ENCODE measurements at regions not wholly inside any gene's neighbourhood (a gene's known extent, or its start where the extent isn't known, plus 50 kb on each side); places are given as distances from the start of the nearest gene placed in this dataset.

DNA sequence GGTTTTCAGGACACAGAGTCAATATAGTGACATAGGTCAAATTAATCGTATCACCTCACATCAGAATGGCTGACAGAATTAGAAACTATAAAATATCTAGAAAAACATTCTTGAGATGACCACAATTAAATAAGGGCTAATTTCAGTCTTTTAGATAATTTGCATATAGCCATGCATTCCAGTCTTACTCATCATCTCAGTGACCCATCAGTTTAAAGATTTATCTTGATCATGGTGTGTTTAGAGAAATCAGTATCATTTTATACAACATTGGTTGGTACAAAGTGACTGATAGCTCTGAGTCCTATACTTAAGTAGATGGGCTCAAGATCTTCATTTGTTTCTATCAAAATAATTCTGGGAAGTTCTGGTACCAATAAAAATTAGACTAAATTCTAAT lies 262.3 kb upstream of the SNX7 start:
- ATAC-seq (no peak), DNase-seq (no peak)
- WGBS, 2 donors: 82 to 86% methylated on average over 1 of the region's 1 CpG
- Histone ChIP-seq H3K4me1 (no peaks in the 10 kb centered on the region), H3K4me3 (no peak overlapping the region), H3K36me3 (replicated peaks in 1 of 2; ENCODE audit: insufficient read depth in 1 of 2, low read depth in 2 of 2) (no peaks in the 10 kb centered on the region), H3K9me3 (no peaks in the 10 kb centered on the region), H3K27me3 (no peaks in the 10 kb centered on the region), H3K27ac (no peak overlapping the region)
- no peak for TF ChIP-seq POLR2A (IDR thresholded peaks at IDR 0.05)
- TF ChIP-seq, protein P1, sequence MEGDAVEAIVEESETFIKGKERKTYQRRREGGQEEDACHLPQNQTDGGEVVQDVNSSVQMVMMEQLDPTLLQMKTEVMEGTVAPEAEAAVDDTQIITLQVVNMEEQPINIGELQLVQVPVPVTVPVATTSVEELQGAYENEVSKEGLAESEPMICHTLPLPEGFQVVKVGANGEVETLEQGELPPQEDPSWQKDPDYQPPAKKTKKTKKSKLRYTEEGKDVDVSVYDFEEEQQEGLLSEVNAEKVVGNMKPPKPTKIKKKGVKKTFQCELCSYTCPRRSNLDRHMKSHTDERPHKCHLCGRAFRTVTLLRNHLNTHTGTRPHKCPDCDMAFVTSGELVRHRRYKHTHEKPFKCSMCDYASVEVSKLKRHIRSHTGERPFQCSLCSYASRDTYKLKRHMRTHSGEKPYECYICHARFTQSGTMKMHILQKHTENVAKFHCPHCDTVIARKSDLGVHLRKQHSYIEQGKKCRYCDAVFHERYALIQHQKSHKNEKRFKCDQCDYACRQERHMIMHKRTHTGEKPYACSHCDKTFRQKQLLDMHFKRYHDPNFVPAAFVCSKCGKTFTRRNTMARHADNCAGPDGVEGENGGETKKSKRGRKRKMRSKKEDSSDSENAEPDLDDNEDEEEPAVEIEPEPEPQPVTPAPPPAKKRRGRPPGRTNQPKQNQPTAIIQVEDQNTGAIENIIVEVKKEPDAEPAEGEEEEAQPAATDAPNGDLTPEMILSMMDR (IDR thresholded peaks at IDR 0.05): no peak
- intact Hi-C loops (cut with DNase I): no loop called here

DNA sequence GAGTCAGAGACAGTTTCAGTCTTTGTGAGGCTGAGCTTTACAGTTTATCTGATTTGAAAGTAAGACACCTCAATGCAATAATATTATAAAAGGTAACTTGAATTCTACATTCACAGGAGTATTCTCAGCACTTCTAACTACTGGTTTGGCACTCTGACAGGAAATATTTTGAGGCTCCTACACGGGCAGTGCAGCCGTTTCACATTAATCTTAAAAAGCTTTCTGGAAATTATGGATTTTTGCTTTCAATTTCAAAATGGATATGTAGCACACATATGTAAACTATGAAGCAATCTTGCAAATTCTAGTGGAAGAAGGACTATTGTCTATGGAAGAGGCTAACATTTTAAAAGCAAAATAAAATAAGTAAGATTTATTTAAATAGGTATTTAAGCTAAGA lies 262.9 kb upstream of the SNX7 start:
- WGBS, 2 donors: 9 to 10% methylated on average over 2 of the region's 2 CpGs
- Histone ChIP-seq H3K4me1 (no peaks in the 10 kb centered on the region), H3K4me3 (no peak overlapping the region), H3K27me3 (no peaks in the 10 kb centered on the region), H3K27ac (no peak overlapping the region), H3K9me3 (no peaks in the 10 kb centered on the region), H3K36me3 (replicated peaks in 1 of 2; ENCODE audit: insufficient read depth in 1 of 2, low read depth in 2 of 2) (no peaks in the 10 kb centered on the region)
- intact Hi-C loops (cut with DNase I): no loop called here
- TF ChIP-seq, protein P1 (IDR thresholded peaks at IDR 0.05): no peak
- TF ChIP-seq POLR2A (IDR thresholded peaks at IDR 0.05): no peak
- DNase-seq (no peak), ATAC-seq (no peak)

DNA sequence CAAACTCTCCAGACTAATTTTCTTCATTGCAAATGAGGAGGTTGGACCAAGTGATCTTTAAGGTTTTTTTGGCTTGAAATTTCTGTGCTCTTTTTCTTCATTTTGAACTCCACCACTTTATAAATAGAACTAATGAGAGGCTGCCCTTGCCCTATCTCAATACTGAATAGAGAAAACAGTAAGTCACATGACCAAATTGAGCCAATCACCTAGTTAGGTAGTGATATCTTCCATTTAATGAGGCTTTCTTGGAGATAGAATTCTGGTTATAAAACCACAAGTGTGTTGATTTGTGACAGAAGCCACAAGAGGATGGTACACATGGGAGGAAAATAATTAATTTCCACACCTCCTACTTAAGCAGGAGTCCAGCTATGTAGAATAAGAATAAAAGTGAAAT lies 263.4 kb upstream of the SNX7 start:
- intact Hi-C loops (cut with DNase I): no loop called here
- ATAC-seq (no peak), DNase-seq (no peak)
- H3K36me3 ChIP-seq (replicated peaks in 1 of 2; ENCODE audit: insufficient read depth in 1 of 2, low read depth in 2 of 2): no peaks in the 10 kb centered on the region
- no peak overlapping the region for H3K4me3 ChIP-seq
- no peaks in the 10 kb centered on the region for H3K4me1 ChIP-seq
- no peaks in the 10 kb centered on the region for H3K27me3 ChIP-seq
- no peaks in the 10 kb centered on the region for H3K9me3 ChIP-seq
- TF ChIP-seq, protein P1 (IDR thresholded peaks at IDR 0.05): no peak
- no peak for TF ChIP-seq POLR2A (IDR thresholded peaks at IDR 0.05)
- H3K27ac ChIP-seq: no peak overlapping the region

DNA sequence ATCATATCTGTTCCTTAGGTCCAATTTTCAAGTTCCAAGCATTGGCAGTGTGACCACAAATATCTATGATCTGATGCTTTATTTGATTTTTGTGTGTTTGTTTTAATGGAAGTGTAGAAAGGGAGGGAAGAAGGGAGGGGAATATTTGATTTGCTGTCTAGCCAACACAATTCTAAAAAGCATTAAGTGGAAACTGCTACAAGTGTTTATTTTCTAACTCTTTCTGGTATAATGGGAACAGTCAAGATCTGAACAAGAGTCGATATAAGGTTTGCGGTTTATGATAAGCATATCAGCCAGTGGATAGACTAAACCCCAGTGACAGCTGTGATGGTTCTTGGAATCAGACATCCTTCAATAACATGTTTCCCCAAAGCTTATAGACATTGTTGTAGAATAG lies 267.8 kb upstream of the SNX7 start:
- H3K27me3 ChIP-seq: no peaks in the 10 kb centered on the region
- H3K36me3 ChIP-seq (replicated peaks in 1 of 2; ENCODE audit: insufficient read depth in 1 of 2, low read depth in 2 of 2): no peaks in the 10 kb centered on the region
- intact Hi-C loops (cut with DNase I): no loop called here
- ATAC-seq: no peak
- H3K27ac ChIP-seq: no peak overlapping the region
- no peak for DNase-seq
- no peak for TF ChIP-seq POLR2A (IDR thresholded peaks at IDR 0.05)
- TF ChIP-seq, protein P1 (IDR thresholded peaks at IDR 0.05): no peak
- no peaks in the 10 kb centered on the region for H3K4me1 ChIP-seq
- WGBS, 2 donors: 57 to 63% methylated on average over 2 of the region's 2 CpGs
- H3K4me3 ChIP-seq: no peak overlapping the region
- H3K9me3 ChIP-seq: no peaks in the 10 kb centered on the region

DNA sequence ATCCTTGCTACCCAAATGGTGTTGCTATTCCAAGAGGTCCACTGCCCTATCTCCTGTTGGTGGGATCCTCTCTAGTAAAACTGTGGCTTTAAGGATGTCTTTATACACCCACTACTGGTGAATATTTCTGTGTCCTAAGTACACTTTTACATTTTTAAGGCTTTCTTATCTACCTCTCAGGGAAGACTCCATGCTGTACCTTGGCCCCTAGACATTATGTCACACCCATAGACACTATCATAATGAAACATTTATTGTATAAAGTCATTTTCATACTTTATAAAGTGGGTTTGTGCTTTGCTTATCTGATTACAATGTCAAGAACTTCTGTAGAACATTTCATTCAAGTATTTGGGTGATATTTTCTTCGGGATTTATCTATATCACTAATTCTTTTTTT lies 270.3 kb upstream of the SNX7 start:
- no peaks in the 10 kb centered on the region for H3K9me3 ChIP-seq
- ATAC-seq (no peak), DNase-seq (no peak)
- intact Hi-C loops (cut with DNase I): no loop called here
- no peak overlapping the region for H3K27ac ChIP-seq
- H3K36me3 ChIP-seq (replicated peaks in 1 of 2; ENCODE audit: insufficient read depth in 1 of 2, low read depth in 2 of 2): no peaks in the 10 kb centered on the region
- 75 to 86% methylated on average over 1 of the region's 1 CpG for WGBS, 2 donors
- TF ChIP-seq, protein P1 (IDR thresholded peaks at IDR 0.05): no peak
- TF ChIP-seq POLR2A (IDR thresholded peaks at IDR 0.05): no peak
- H3K27me3 ChIP-seq: no peaks in the 10 kb centered on the region
- H3K4me3 ChIP-seq: no peak overlapping the region
- no peaks in the 10 kb centered on the region for H3K4me1 ChIP-seq

Data from body of pancreas (tissue), 4 donors.